HG03095 (cell line): ENCODE measurements at regions not wholly inside any gene's neighbourhood (a gene's known extent, or its start where the extent isn't known, plus 50 kb on each side); places are given as distances from the start of the nearest gene placed in this dataset.
A peak's percentile ranks its signal among the peaks of the same experiment; 100 is the strongest.

Experiments
- ATAC-seq: cut with Tn5 transposase; IDR thresholded peaks from one replicate; pipeline ENCODE4 v1.9.1; 2021; ENCODE audit warnings: moderate library complexity; ENCODE audit not compliant: unreplicated experiment

GRCh38 chr4:81963015-81963762 lies 410.6 kb downstream of the HNRNPD start:
- no peak for ATAC-seq

GRCh38 chr4:81960961-81961360 lies 412.8 kb downstream of the HNRNPD start:
- no peak for ATAC-seq

- ATAC-seq: no peak
Measured at GRCh38 chr4:81954271-81954670, 419.5 kb downstream of the HNRNPD start.

- ATAC-seq: no peak
Measured at GRCh38 chr4:81951891-81952455, 421.8 kb downstream of the HNRNPD start.

GRCh38 chr4:81946996-81947395 lies 426.8 kb downstream of the HNRNPD start:
- ATAC-seq: no peak

- no peak for ATAC-seq
Measured at GRCh38 chr4:81930506-81931238, 443.1 kb downstream of the HNRNPD start.

- ATAC-seq: no peak
Measured at GRCh38 chr4:81923140-81923539, 450.7 kb downstream of the HNRNPD start.

- ATAC-seq: no peak
Measured at GRCh38 chr4:81922313-81922712, 450.6 kb upstream of the RASGEF1B start.

- ATAC-seq: no peak
Measured at GRCh38 chr4:81921751-81922159, 450.0 kb upstream of the RASGEF1B start.

- ATAC-seq: no peak
Measured at GRCh38 chr4:81919810-81920209, 448.1 kb upstream of the RASGEF1B start.

GRCh38 chr4:81919223-81919622 lies 447.5 kb upstream of the RASGEF1B start:
- no peak for ATAC-seq

GRCh38 chr4:81915430-81915829 lies 443.7 kb upstream of the RASGEF1B start:
- ATAC-seq: no peak

- no peak for ATAC-seq
Measured at GRCh38 chr4:81914623-81915022, 442.9 kb upstream of the RASGEF1B start.

- peak; percentile 83 for ATAC-seq
Measured at GRCh38 chr4:81913427-81913879, 441.7 kb upstream of the RASGEF1B start.

- no peak for ATAC-seq
Measured at GRCh38 chr4:81912376-81913030, 440.8 kb upstream of the RASGEF1B start.

GRCh38 chr4:81906905-81907304 lies 435.2 kb upstream of the RASGEF1B start:
- ATAC-seq: no peak

GRCh38 chr4:81905971-81906370 lies 434.3 kb upstream of the RASGEF1B start:
- peak; percentile 92 for ATAC-seq

GRCh38 chr4:81904121-81904520 lies 432.4 kb upstream of the RASGEF1B start:
- no peak for ATAC-seq

GRCh38 chr4:81903212-81903611 lies 431.5 kb upstream of the RASGEF1B start:
- ATAC-seq: no peak

- no peak for ATAC-seq
Measured at GRCh38 chr4:81898862-81899504, 427.3 kb upstream of the RASGEF1B start.

- ATAC-seq: no peak
Measured at GRCh38 chr4:81896936-81897335, 425.2 kb upstream of the RASGEF1B start.
